ENCODE measurements at regions not wholly inside any gene's neighbourhood (a gene's known extent, or its start where the extent isn't known, plus 50 kb on each side); places are given as distances from the start of the nearest gene placed in this dataset.

- no peaks in the 10 kb centered on the region for H3K27me3 ChIP-seq
- no peak for FAIRE-seq
- intact Hi-C loops (cut with DNase I), result no loop called here
Measured at GRCh38 chr14:49527221-49527620, 59.0 kb downstream of the RPS29 start.

DNA sequence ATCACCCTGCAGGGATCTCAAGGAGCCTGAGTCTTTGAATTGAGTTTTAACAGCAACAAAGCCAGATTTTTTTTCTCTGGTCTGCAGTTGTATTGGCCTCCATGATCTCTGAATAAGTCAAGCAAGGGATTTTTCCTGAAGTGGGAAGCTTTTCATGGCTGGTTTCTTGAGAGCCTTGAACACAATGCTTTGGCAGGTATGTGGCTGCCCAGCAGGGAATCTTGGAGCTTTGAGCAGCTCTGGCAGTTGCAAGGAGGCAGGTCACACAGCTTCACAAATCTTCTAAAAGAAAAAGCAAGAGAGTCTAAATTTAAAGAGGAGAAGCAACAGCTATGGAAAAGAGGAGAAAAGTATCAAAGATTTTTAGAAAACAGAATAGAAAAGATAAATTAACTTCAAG, 60.1 kb downstream of the RPS29 start:
- no peak overlapping the region for H3K27ac ChIP-seq
- FAIRE-seq (no peak), ATAC-seq (no peak), DNase-seq (no peak)
- H3K4me3 ChIP-seq, result no peak overlapping the region
- intact Hi-C loops (cut with DNase I), result no loop called here
- no peaks in the 10 kb centered on the region for H3K27me3 ChIP-seq
- H3K36me3 ChIP-seq, result no peaks in the 10 kb centered on the region
- TF ChIP-seq, protein P1, sequence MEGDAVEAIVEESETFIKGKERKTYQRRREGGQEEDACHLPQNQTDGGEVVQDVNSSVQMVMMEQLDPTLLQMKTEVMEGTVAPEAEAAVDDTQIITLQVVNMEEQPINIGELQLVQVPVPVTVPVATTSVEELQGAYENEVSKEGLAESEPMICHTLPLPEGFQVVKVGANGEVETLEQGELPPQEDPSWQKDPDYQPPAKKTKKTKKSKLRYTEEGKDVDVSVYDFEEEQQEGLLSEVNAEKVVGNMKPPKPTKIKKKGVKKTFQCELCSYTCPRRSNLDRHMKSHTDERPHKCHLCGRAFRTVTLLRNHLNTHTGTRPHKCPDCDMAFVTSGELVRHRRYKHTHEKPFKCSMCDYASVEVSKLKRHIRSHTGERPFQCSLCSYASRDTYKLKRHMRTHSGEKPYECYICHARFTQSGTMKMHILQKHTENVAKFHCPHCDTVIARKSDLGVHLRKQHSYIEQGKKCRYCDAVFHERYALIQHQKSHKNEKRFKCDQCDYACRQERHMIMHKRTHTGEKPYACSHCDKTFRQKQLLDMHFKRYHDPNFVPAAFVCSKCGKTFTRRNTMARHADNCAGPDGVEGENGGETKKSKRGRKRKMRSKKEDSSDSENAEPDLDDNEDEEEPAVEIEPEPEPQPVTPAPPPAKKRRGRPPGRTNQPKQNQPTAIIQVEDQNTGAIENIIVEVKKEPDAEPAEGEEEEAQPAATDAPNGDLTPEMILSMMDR (IDR thresholded peaks at IDR 0.05), result no peak
- no peaks in the 10 kb centered on the region for H3K4me1 ChIP-seq
- no peaks in the 10 kb centered on the region for H3K9me3 ChIP-seq

More at GRCh38 chr14:49527221-49527620, 59.0 kb downstream of the RPS29 start:
- 5 to 7% methylated on average over 1 of the region's 1 CpG for WGBS, 2 donors
- no peaks in the 10 kb centered on the region for H3K36me3 ChIP-seq
- no peak overlapping the region for H3K4me3 ChIP-seq
- ATAC-seq (no peak), DNase-seq (no peak)
- TF ChIP-seq, protein P1 (IDR thresholded peaks at IDR 0.05), result no peak
- H3K27ac ChIP-seq, result no peak overlapping the region
- no peaks in the 10 kb centered on the region for H3K9me3 ChIP-seq
- no peaks in the 10 kb centered on the region for H3K4me1 ChIP-seq

- Histone ChIP-seq H3K36me3 (no peaks in the 10 kb centered on the region), H3K9me3 (no peaks in the 10 kb centered on the region), H3K4me3 (no peak overlapping the region), H3K27ac (no peak overlapping the region), H3K4me1 (no peaks in the 10 kb centered on the region), H3K27me3 (no peaks in the 10 kb centered on the region)
- 54 to 65% methylated on average over 3 of the region's 3 CpGs for WGBS, 2 donors
- TF ChIP-seq, protein P1 (IDR thresholded peaks at IDR 0.05), result no peak
- no peak for ATAC-seq
- DNase-seq, result no peak
- intact Hi-C loops (cut with DNase I), result no loop called here
- FAIRE-seq, result no peak
Measured at GRCh38 chr14:49516286-49516685, 69.9 kb downstream of the RPS29 start.

GRCh38 chr14:49512571-49512970, 73.6 kb downstream of the RPS29 start:
- FAIRE-seq, result no peak
- no peaks in the 10 kb centered on the region for H3K4me1 ChIP-seq
- no peak overlapping the region for H3K27ac ChIP-seq
- intact Hi-C loops (cut with DNase I), result no loop called here
- H3K36me3 ChIP-seq, result no peaks in the 10 kb centered on the region
- TF ChIP-seq, protein P1 (IDR thresholded peaks at IDR 0.05), result no peak
- H3K4me3 ChIP-seq, result no peak overlapping the region
- no peak for DNase-seq
- H3K27me3 ChIP-seq, result no peaks in the 10 kb centered on the region
- no peak for ATAC-seq
- no peaks in the 10 kb centered on the region for H3K9me3 ChIP-seq

DNA sequence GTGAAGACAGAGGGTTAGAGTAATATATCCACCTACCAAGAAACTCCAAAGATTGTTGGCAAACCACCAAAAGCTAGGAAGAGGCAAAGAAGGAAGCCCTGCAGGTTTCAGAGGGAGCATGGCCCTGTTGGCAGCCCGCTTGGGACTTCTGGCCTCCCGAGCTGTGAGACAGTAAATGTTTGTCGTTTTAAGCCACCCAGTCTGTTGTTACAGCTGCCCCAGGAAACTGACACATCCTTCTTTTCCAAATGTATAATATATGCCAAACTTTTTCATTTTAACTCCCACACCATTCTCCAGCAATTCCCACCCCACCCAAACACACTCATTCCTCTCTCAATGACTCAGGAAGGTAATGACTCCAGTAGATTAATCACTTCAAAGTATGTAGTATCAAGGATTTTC, 74.0 kb downstream of the RPS29 start:
- no peaks in the 10 kb centered on the region for H3K9me3 ChIP-seq
- intact Hi-C loops (cut with DNase I), result no loop called here
- TF ChIP-seq, protein P1 (IDR thresholded peaks at IDR 0.05), result no peak
- no peak overlapping the region for H3K4me3 ChIP-seq
- H3K4me1 ChIP-seq, result no peaks in the 10 kb centered on the region
- WGBS, 2 donors, result 70 to 74% methylated on average over 3 of the region's 3 CpGs
- H3K36me3 ChIP-seq, result no peaks in the 10 kb centered on the region
- FAIRE-seq (no peak), ATAC-seq (peak in 1 of 4 donors; percentile 21), DNase-seq (no peak)
- H3K27me3 ChIP-seq, result no peaks in the 10 kb centered on the region
- no peak overlapping the region for H3K27ac ChIP-seq

Measured in pancreas (tissue), 10 donors.